HL-60 (cell line): ENCODE measurements at regions not wholly inside any gene's neighbourhood (a gene's known extent, or its start where the extent isn't known, plus 50 kb on each side); places are given as distances from the start of the nearest gene placed in this dataset.

Source experiments
- DNase-seq, 2 experiments: peaks; one replicate each; pipeline ENCODE4 v3.0.0-alpha.2; 2010 to 2020; ENCODE audit warnings: low read depth in 1 of 2, low spot score in 1 of 2
- H3K27ac ChIP-seq: fragments of 250-450 bp; sonication (Bioruptor Pico); replicated peaks from 2 replicates; pipeline ENCODE4 v1.5.1; 2020; ENCODE audit warnings: mild to moderate bottlenecking, moderate library complexity
- H3K27me3 ChIP-seq: fragments of 250-450 bp; sonication (Bioruptor Pico); 2 replicates; pipeline ENCODE4 v1.5.1; 2021; ENCODE audit warnings: mild to moderate bottlenecking, moderate library complexity; ENCODE audit not compliant: insufficient read depth, poor library complexity, severe bottlenecking
- H3K4me3 ChIP-seq: replicated peaks from 2 replicates; pipeline ENCODE4 v1.5.1; 2011; ENCODE audit warnings: mild to moderate bottlenecking, control low read depth, low read length; ENCODE audit not compliant: insufficient read depth
- GABPA ChIP-seq: IDR thresholded peaks from 2 replicates; pipeline ENCODE4 v1.6.1; 2012; ENCODE audit warnings: low read depth
- POLR2AphosphoS5 ChIP-seq: IDR thresholded peaks from 2 replicates; pipeline ENCODE4 v1.6.1; 2012; ENCODE audit warnings: low read depth
- SPI1 ChIP-seq: IDR thresholded peaks from 2 replicates; pipeline ENCODE4 v1.6.1; 2012; ENCODE audit warnings: low read depth, mild to moderate bottlenecking, borderline replicate concordance
- TF ChIP-seq, protein P1 (sequence below): IDR thresholded peaks from 2 replicates; pipeline ENCODE4 v1.6.1; 2012; ENCODE audit warnings: low read depth; ENCODE audit not compliant: insufficient replicate concordance
- TF ChIP-seq, protein P2 (sequence below): IDR thresholded peaks from one replicate; pipeline ENCODE4 v1.5.1; 2011; ENCODE audit warnings: low read length, control low read depth, inconsistent platforms; ENCODE audit not compliant: insufficient read depth

DNA sequence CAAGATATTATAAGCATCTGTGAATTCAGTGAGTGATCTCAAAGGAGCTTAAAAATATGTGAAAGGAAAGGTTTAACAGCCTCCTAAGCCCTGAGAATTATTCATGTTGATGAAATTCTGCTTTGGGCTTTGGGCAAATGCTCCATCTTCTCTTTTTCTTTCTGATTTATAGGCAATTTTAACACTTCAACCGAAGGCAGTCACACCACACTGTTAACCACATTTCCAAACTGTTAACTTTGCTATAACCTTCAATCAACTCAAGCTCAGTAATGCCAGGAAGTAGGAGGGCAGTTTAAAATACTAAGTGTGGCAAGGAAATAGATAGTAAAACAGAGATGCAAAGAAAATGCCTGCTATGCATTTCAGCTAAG lies 54.4 kb upstream of the NEK7 start:
- no peak for DNase-seq
- Histone ChIP-seq H3K27me3 (no peaks in the 10 kb centered on the region), H3K27ac (no peak overlapping the region), H3K4me3 (no peak overlapping the region)
- TF ChIP-seq POLR2AphosphoS5 (no peak), SPI1 (no peak)

DNA sequence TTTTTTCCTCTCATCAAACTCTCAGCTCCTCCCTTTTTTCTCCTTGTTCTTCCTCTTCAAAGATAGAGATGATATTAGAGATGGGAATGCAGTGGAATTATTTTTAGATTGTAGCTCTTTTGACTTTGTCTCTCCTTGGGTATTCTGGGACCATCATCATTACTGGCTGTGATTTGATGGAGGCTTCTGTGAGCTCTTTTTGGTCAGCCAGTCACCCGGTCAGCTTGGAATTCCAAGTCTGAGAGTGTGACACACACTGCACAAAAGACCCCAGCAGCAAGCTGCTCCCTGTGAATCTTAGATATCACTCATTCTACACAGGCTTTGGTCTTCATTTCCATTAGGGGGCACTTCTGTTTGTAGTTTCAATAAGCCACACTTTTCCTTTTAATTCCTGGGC lies 51.6 kb upstream of the NEK7 start:
- Histone ChIP-seq H3K4me3 (no peak overlapping the region), H3K27ac (no peak overlapping the region), H3K27me3 (no peaks in the 10 kb centered on the region)
- TF ChIP-seq, protein P1, sequence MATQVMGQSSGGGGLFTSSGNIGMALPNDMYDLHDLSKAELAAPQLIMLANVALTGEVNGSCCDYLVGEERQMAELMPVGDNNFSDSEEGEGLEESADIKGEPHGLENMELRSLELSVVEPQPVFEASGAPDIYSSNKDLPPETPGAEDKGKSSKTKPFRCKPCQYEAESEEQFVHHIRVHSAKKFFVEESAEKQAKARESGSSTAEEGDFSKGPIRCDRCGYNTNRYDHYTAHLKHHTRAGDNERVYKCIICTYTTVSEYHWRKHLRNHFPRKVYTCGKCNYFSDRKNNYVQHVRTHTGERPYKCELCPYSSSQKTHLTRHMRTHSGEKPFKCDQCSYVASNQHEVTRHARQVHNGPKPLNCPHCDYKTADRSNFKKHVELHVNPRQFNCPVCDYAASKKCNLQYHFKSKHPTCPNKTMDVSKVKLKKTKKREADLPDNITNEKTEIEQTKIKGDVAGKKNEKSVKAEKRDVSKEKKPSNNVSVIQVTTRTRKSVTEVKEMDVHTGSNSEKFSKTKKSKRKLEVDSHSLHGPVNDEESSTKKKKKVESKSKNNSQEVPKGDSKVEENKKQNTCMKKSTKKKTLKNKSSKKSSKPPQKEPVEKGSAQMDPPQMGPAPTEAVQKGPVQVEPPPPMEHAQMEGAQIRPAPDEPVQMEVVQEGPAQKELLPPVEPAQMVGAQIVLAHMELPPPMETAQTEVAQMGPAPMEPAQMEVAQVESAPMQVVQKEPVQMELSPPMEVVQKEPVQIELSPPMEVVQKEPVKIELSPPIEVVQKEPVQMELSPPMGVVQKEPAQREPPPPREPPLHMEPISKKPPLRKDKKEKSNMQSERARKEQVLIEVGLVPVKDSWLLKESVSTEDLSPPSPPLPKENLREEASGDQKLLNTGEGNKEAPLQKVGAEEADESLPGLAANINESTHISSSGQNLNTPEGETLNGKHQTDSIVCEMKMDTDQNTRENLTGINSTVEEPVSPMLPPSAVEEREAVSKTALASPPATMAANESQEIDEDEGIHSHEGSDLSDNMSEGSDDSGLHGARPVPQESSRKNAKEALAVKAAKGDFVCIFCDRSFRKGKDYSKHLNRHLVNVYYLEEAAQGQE: no peak
- TF ChIP-seq SPI1 (no peak), GABPA (no peak), POLR2AphosphoS5 (no peak)
- TF ChIP-seq, protein P2, sequence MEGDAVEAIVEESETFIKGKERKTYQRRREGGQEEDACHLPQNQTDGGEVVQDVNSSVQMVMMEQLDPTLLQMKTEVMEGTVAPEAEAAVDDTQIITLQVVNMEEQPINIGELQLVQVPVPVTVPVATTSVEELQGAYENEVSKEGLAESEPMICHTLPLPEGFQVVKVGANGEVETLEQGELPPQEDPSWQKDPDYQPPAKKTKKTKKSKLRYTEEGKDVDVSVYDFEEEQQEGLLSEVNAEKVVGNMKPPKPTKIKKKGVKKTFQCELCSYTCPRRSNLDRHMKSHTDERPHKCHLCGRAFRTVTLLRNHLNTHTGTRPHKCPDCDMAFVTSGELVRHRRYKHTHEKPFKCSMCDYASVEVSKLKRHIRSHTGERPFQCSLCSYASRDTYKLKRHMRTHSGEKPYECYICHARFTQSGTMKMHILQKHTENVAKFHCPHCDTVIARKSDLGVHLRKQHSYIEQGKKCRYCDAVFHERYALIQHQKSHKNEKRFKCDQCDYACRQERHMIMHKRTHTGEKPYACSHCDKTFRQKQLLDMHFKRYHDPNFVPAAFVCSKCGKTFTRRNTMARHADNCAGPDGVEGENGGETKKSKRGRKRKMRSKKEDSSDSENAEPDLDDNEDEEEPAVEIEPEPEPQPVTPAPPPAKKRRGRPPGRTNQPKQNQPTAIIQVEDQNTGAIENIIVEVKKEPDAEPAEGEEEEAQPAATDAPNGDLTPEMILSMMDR: no peak
- no peak for DNase-seq

DNA sequence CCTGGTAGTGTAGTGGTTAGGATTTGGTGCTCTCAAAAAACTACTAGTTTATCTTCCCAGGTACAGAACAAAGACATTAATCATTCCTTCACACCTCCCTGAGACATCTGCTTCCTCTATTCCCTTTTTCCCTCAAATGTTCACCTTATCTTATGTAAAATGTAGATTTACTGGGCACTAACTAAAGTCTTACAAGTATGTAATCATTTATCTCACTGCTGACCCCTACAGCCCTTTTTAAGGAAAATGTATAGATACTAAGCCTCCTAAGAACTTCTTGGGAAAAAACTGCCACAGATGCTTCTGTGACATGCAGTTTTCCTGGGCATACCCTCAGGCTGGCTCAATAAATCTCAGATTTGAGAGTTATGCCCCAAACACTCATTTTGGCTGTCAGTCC lies 50.8 kb upstream of the NEK7 start:
- no peak overlapping the region for H3K4me3 ChIP-seq
- no peak for DNase-seq
- H3K27ac ChIP-seq: no peak overlapping the region
- no peaks in the 10 kb centered on the region for H3K27me3 ChIP-seq
- TF ChIP-seq, protein P2: no peak
- TF ChIP-seq SPI1 (no peak), GABPA (no peak), POLR2AphosphoS5 (no peak)
- TF ChIP-seq, protein P1: no peak
